Liver (tissue), 8 donors: ENCODE measurements at regions not wholly inside any gene's neighbourhood (a gene's known extent, or its start where the extent isn't known, plus 50 kb on each side); places are given as distances from the start of the nearest gene placed in this dataset.

ENCODE experiments used
- DNase-seq: peaks from one replicate; pipeline ENCODE4 v3.0.0-alpha.2; 2017; ENCODE audit warnings: low spot score
- H3K27ac ChIP-seq, 2 donors: one replicate each; pipeline ENCODE4 v1.7.0; 2013; ENCODE audit warnings: inconsistent platforms in 2 of 2, low read length in 2 of 2, control low read depth in 1 of 2, low read depth in 1 of 2, mild to moderate bottlenecking in 1 of 2
- H3K27me3 ChIP-seq, 4 donors: one replicate each; pipeline versions ENCODE4 v1.6.1 to v1.7.0; 2013; ENCODE audit warnings: low read length in 3 of 4, inconsistent platforms in 1 of 4, mild to moderate bottlenecking in 1 of 4, moderate library complexity in 1 of 4; ENCODE audit not compliant: control insufficient read depth in 4 of 4, insufficient read depth in 4 of 4
- H3K36me3 ChIP-seq, 4 donors: one replicate each; pipeline versions ENCODE4 v1.6.1 to v1.7.0; 2013; ENCODE audit warnings: low read length in 3 of 4, mild to moderate bottlenecking in 3 of 4, low read depth in 1 of 4, moderate library complexity in 1 of 4; ENCODE audit not compliant: control insufficient read depth in 4 of 4, insufficient read depth in 3 of 4
- H3K4me1 ChIP-seq, 4 donors: one replicate each; pipeline versions ENCODE4 v1.6.1 to v1.7.0; 2013; ENCODE audit warnings: low read length in 3 of 4, mild to moderate bottlenecking in 3 of 4, moderate library complexity in 1 of 4; ENCODE audit not compliant: control insufficient read depth in 4 of 4, insufficient read depth in 4 of 4
- H3K4me3 ChIP-seq, 3 donors: one replicate each; pipeline versions ENCODE4 v1.6.1 to v1.7.0; 2013; ENCODE audit warnings: low read length in 3 of 3, control low read depth in 1 of 3, low read depth in 1 of 3, mild to moderate bottlenecking in 1 of 3
- H3K9ac ChIP-seq, 2 donors: one replicate each; pipeline ENCODE4 v1.7.0; 2013; ENCODE audit warnings: low read length in 2 of 2, mild to moderate bottlenecking in 2 of 2, moderate library complexity in 2 of 2, control low read depth in 1 of 2, low read depth in 1 of 2
- H3K9me3 ChIP-seq, 4 donors: one replicate each; pipeline versions ENCODE4 v1.6.1 to v1.7.0; 2013; ENCODE audit warnings: low read length in 3 of 4; ENCODE audit not compliant: control insufficient read depth in 4 of 4
- ATF3 ChIP-seq: IDR thresholded peaks from 2 replicates; pipeline ENCODE4 v1.6.1; 2016; ENCODE audit warnings: antibody characterized with exemption
- CTCF ChIP-seq: fragments of 150-350 bp; IDR thresholded peaks from 2 replicates; pipeline ENCODE4 v1.5.1; 2017; ENCODE audit warnings: improper control_type of control experiment, low read depth, low read length; ENCODE audit not compliant: missing input control
- EGR1 ChIP-seq, 2 donors: IDR thresholded peaks; 2 replicates each; pipeline ENCODE4 v1.6.1; 2016 to 2018; ENCODE audit warnings: antibody characterized with exemption in 2 of 2, low read depth in 2 of 2
- FOXA1 ChIP-seq: IDR thresholded peaks from 2 replicates; pipeline ENCODE4 v1.6.1; 2016; ENCODE audit warnings: antibody characterized with exemption
- FOXA2 ChIP-seq: IDR thresholded peaks from 2 replicates; pipeline ENCODE4 v1.6.1; 2016; ENCODE audit warnings: antibody characterized with exemption
- GABPA ChIP-seq, 2 donors: IDR thresholded peaks in 1 of 2; conservative IDR thresholded peaks in 1 of 2; 2 replicates each; pipeline ENCODE4 v1.6.1; 2016; ENCODE audit warnings: antibody characterized with exemption in 2 of 2, mild to moderate bottlenecking in 1 of 2, moderate library complexity in 1 of 2
- HNF4A ChIP-seq, 2 donors: conservative IDR thresholded peaks; 2 replicates each; pipeline ENCODE4 v1.6.1; 2016; ENCODE audit warnings: antibody characterized with exemption in 2 of 2, mild to moderate bottlenecking in 2 of 2
- HNF4G ChIP-seq: IDR thresholded peaks from 2 replicates; pipeline ENCODE4 v1.6.1; 2016; ENCODE audit warnings: antibody characterized with exemption
- JUND ChIP-seq, 2 donors: IDR thresholded peaks; 2 replicates each; pipeline ENCODE4 v1.6.1; 2016; ENCODE audit warnings: antibody characterized with exemption in 2 of 2
- MAX ChIP-seq: IDR thresholded peaks from 2 replicates; pipeline ENCODE4 v1.6.1; 2016; ENCODE audit warnings: antibody characterized with exemption
- NR2F2 ChIP-seq: IDR thresholded peaks from 2 replicates; pipeline ENCODE4 v1.6.1; 2016; ENCODE audit warnings: antibody characterized with exemption
- RAD21 ChIP-seq, 2 donors: IDR thresholded peaks; 2 replicates each; pipeline ENCODE4 v1.6.1; 2016; ENCODE audit warnings: antibody characterized with exemption in 2 of 2, mild to moderate bottlenecking in 2 of 2
- RXRA ChIP-seq, 2 donors: IDR thresholded peaks; 2 replicates each; pipeline ENCODE4 v1.6.1; 2017 to 2018; ENCODE audit warnings: antibody characterized with exemption in 2 of 2, mild to moderate bottlenecking in 1 of 2
- SP1 ChIP-seq: IDR thresholded peaks from 2 replicates; pipeline ENCODE4 v1.6.1; 2018; ENCODE audit warnings: antibody characterized with exemption, mild to moderate bottlenecking
- TAF1 ChIP-seq: conservative IDR thresholded peaks from 2 replicates; pipeline ENCODE4 v1.6.1; 2016; ENCODE audit warnings: antibody characterized with exemption, mild to moderate bottlenecking
- YY1 ChIP-seq: IDR thresholded peaks from 2 replicates; pipeline ENCODE4 v1.6.1; 2016; ENCODE audit warnings: antibody characterized with exemption, mild to moderate bottlenecking
- ZBTB33 ChIP-seq: IDR thresholded peaks from 2 replicates; pipeline ENCODE4 v1.6.1; 2016; ENCODE audit warnings: antibody characterized with exemption
- WGBS: extraction: QIAGEN DNeasy Blood & Tissue Kit; methylation state at CpG from one replicate; pipeline ENCODE4 v1.1.7; 2013; 5-methylcytosine and 5-hydroxymethylcytosine counted together
- donor health status: healthy.
- donor health status: healthy.
- donor health status: healthy.
- donor health status: healthy.
- donor health status: healthy.

- Histone ChIP-seq H3K36me3 (no peaks in the 10 kb centered on the region), H3K4me3 (no peak overlapping the region), H3K27me3 (peaks cover 0 to 4% (median 0%) of the 10 kb centered on the region in 4 donors), H3K9me3 (no peaks in the 10 kb centered on the region), H3K27ac (no peak overlapping the region), H3K4me1 (no peaks in the 10 kb centered on the region), H3K9ac (no peak overlapping the region)
- WGBS: 87% methylated on average over 28 of the region's 28 CpGs
- TF ChIP-seq GABPA (IDR thresholded peaks at IDR 0.05 in 1 of 2, conservative IDR thresholded peaks at IDR 0.05 in 1 of 2) (no peak), CTCF (no peak), FOXA2 (no peak), HNF4G (no peak), ATF3 (no peak), HNF4A (conservative IDR thresholded peaks at IDR 0.05) (no peak), FOXA1 (no peak), RXRA (IDR thresholded peaks at IDR 0.05) (no peak), EGR1 (IDR thresholded peaks at IDR 0.05; ENCODE audit: low read depth in 2 of 2) (no peak), SP1 (no peak), JUND (IDR thresholded peaks at IDR 0.05) (no peak), ZBTB33 (no peak), YY1 (no peak)
- no peak for DNase-seq
Observed at GRCh38 chr4:3860913-3861636, 94.9 kb downstream of the ADRA2C start.

- WGBS: 62% methylated on average over 14 of the region's 14 CpGs
- H3K36me3 ChIP-seq: no peaks in the 10 kb centered on the region
- no peak for DNase-seq
- no peaks in the 10 kb centered on the region for H3K9me3 ChIP-seq
- no peaks in the 10 kb centered on the region for H3K4me1 ChIP-seq
- TF ChIP-seq RAD21 (IDR thresholded peaks at IDR 0.05) (no peak), TAF1 (no peak), CTCF (no peak), JUND (IDR thresholded peaks at IDR 0.05) (no peak), ATF3 (no peak), HNF4G (no peak), YY1 (no peak), GABPA (IDR thresholded peaks at IDR 0.05 in 1 of 2, conservative IDR thresholded peaks at IDR 0.05 in 1 of 2) (no peak), NR2F2 (no peak), FOXA1 (no peak), MAX (no peak), FOXA2 (no peak), HNF4A (conservative IDR thresholded peaks at IDR 0.05) (no peak), RXRA (IDR thresholded peaks at IDR 0.05) (no peak), EGR1 (IDR thresholded peaks at IDR 0.05; ENCODE audit: low read depth in 2 of 2) (no peak), ZBTB33 (no peak)
- H3K27me3 ChIP-seq: peaks cover 0 to 4% (median 0%) of the 10 kb centered on the region in 4 donors
- no peak overlapping the region for H3K4me3 ChIP-seq
- no peak overlapping the region for H3K9ac ChIP-seq
- H3K27ac ChIP-seq: no peak overlapping the region
Observed at GRCh38 chr4:3861720-3862639, 95.8 kb downstream of the ADRA2C start.
